ENCODE measurements at regions not wholly inside any gene's neighbourhood (a gene's known extent, or its start where the extent isn't known, plus 50 kb on each side); places are given as distances from the start of the nearest gene placed in this dataset.

DNA sequence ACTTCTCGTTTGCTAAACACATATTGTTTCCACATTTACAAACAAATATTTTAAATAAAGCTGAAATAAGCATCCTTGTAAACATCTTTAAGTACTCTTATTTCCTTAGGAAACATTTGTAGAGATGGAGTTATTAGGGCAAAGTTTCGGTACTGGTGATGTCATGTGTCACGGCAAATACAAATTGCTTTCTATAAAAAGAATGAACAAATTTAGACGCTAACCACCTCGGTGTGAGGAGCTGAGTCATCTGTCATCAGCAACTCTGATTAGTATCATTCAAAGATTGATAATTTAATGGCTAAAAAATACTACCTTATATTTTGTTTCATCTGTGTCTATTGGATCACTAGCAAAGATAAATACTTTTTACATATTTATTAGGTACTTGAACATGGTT is 982.0 kb downstream of the VRK1 start:
- Mint-ChIP-seq H3K4me1 (no peaks in the 10 kb centered on the region), H3K27ac (no peak overlapping the region), H3K9me3 (peaks cover 4% of the 10 kb centered on the region), H3K4me3 (no peak overlapping the region), H3K36me3 (ENCODE audit: low read depth) (no peaks in the 10 kb centered on the region), H3K27me3 (no peaks in the 10 kb centered on the region)
- TF ChIP-seq, protein P1, sequence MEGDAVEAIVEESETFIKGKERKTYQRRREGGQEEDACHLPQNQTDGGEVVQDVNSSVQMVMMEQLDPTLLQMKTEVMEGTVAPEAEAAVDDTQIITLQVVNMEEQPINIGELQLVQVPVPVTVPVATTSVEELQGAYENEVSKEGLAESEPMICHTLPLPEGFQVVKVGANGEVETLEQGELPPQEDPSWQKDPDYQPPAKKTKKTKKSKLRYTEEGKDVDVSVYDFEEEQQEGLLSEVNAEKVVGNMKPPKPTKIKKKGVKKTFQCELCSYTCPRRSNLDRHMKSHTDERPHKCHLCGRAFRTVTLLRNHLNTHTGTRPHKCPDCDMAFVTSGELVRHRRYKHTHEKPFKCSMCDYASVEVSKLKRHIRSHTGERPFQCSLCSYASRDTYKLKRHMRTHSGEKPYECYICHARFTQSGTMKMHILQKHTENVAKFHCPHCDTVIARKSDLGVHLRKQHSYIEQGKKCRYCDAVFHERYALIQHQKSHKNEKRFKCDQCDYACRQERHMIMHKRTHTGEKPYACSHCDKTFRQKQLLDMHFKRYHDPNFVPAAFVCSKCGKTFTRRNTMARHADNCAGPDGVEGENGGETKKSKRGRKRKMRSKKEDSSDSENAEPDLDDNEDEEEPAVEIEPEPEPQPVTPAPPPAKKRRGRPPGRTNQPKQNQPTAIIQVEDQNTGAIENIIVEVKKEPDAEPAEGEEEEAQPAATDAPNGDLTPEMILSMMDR (IDR thresholded peaks at IDR 0.05), result no peak
- CTCF ChIA-PET, result no interaction called here
- POLR2A ChIA-PET, result no interaction called here
- intact Hi-C loops (cut with micrococcal nuclease), result no loop called here
- DNase-seq (no peak), ATAC-seq (ENCODE audit: low read depth) (no peak)

DNA sequence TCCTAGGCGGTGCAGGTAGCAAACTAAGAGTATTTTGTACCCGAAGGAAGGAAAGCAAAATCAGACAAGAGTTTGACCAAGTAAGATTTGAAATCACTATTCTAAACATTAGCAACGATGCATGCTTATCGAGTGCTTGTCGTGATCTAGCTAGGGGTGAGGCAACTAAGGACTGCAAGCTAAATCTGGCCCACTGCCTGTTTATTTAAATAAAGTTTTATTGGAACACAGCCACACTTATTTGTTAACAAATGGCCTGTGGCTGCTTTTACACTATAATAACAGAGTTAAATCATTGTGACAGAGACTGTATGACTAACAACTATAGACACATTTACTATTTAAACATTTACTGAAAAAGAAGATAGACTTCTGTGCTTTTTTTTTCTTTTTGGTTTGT is 983.6 kb downstream of the VRK1 start:
- H3K36me3 Mint-ChIP-seq (ENCODE audit: low read depth), result no peaks in the 10 kb centered on the region
- H3K9me3 Mint-ChIP-seq, result peaks cover 5% of the 10 kb centered on the region
- POLR2A ChIA-PET, result no interaction called here
- no peak overlapping the region for H3K4me3 Mint-ChIP-seq
- DNase-seq (no peak), ATAC-seq (ENCODE audit: low read depth) (no peak)
- H3K4me1 Mint-ChIP-seq, result no peaks in the 10 kb centered on the region
- intact Hi-C loops (cut with micrococcal nuclease), result no loop called here
- no peaks in the 10 kb centered on the region for H3K27me3 Mint-ChIP-seq
- H3K27ac Mint-ChIP-seq, result no peak overlapping the region
- CTCF ChIA-PET, result no interaction called here
- TF ChIP-seq, protein P1 (IDR thresholded peaks at IDR 0.05), result no peak

DNA sequence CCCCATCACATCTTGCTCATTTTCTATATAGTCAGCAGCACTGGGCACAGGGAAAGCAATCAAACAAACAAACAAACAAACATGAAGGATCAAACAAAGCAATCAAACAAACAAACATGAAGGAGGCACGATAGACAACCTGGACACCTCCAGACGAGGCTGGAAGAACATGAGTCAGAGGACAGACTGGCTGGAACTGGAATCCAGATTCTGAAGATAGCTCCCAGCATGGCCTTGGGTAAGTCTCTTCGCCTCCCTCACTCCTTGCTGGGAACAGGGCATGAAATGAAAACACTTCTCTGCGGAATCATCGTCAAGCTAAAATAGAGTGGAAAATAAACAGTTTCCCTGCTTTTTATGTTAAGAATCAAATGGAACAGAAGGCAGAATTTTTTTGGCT is 984.8 kb downstream of the VRK1 start:
- no peaks in the 10 kb centered on the region for H3K27me3 Mint-ChIP-seq
- CTCF ChIA-PET, result no interaction called here
- peaks cover 5% of the 10 kb centered on the region for H3K9me3 Mint-ChIP-seq
- no peaks in the 10 kb centered on the region for H3K4me1 Mint-ChIP-seq
- TF ChIP-seq, protein P1 (IDR thresholded peaks at IDR 0.05), result no peak
- ATAC-seq (ENCODE audit: low read depth), result no peak
- POLR2A ChIA-PET, result no interaction called here
- H3K27ac Mint-ChIP-seq, result no peak overlapping the region
- H3K36me3 Mint-ChIP-seq (ENCODE audit: low read depth), result no peaks in the 10 kb centered on the region
- DNase-seq, result no peak
- no peak overlapping the region for H3K4me3 Mint-ChIP-seq
- intact Hi-C loops (cut with micrococcal nuclease), result no loop called here

DNA sequence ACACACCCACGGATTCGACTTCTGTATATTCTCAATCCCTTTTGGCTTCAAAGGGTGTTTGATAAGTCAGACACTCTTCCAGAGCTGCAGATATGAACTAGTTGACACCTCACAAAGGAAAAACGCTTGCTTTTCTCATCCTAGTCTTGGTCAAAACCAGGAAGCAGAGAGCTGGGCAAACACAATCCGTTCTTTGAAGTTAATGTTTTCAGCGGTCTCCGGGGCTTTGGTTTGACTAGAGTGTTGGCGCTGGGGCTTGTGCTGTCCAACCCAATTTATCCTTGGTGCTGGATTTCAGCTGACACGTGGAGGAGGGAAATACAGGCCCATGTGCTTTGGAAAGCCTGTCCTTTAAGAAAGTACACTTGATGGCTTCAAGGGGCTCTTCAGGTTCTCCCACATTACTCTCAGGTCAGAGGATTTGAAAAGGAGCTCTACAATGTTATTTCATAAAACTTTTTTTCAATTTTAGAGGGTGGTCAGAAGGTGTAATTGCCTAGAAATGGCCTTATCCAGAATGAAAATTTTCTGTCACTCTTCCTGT is 985.8 kb downstream of the VRK1 start:
- TF ChIP-seq, protein P1 (IDR thresholded peaks at IDR 0.05), result no peak
- Mint-ChIP-seq H3K36me3 (ENCODE audit: low read depth) (no peaks in the 10 kb centered on the region), H3K4me3 (no peak overlapping the region), H3K27me3 (no peaks in the 10 kb centered on the region), H3K9me3 (peaks cover 5% of the 10 kb centered on the region), H3K27ac (no peak overlapping the region), H3K4me1 (no peaks in the 10 kb centered on the region)
- ChIA-PET CTCF (no interaction called here), POLR2A (no interaction called here)
- DNase-seq, result no peak
- intact Hi-C loops (cut with micrococcal nuclease), result no loop called here
- no peak for ATAC-seq (ENCODE audit: low read depth)

DNA sequence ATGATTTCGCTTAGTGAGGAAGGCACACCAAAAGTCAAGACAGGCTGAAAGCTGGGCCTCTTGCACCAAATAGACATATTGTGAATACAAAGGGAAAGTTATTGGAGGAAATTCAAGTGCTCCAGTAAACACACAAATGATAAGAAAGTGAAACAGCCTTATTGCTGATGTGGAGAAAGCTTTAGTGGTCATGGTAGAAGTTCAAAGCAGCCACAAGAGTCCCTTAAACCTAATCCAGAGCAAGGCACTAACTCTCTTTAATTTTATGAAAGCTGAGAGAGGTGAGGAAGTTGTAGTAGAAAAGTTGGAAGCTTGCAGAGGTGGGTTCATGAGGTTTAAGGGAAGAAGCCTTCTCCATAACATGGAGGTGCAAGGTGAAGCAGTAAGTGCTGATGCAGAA is 988.3 kb downstream of the VRK1 start:
- ChIA-PET CTCF (no interaction called here), POLR2A (no interaction called here)
- no peaks in the 10 kb centered on the region for H3K27me3 Mint-ChIP-seq
- TF ChIP-seq, protein P1 (IDR thresholded peaks at IDR 0.05), result no peak
- H3K27ac Mint-ChIP-seq, result no peak overlapping the region
- no peak overlapping the region for H3K4me3 Mint-ChIP-seq
- intact Hi-C loops (cut with micrococcal nuclease), result no loop called here
- ATAC-seq (ENCODE audit: low read depth) (no peak), DNase-seq (no peak)
- H3K4me1 Mint-ChIP-seq, result no peaks in the 10 kb centered on the region
- H3K9me3 Mint-ChIP-seq, result peaks cover 3% of the 10 kb centered on the region
- H3K36me3 Mint-ChIP-seq (ENCODE audit: low read depth), result no peaks in the 10 kb centered on the region

Data from activated B cell treated with CpG ODN at 0.5 μM for 24 hours (primary cell).